SK-N-SH (cell line): ENCODE measurements at regions not wholly inside any gene's neighbourhood (a gene's known extent, or its start where the extent isn't known, plus 50 kb on each side); places are given as distances from the start of the nearest gene placed in this dataset.

Source experiments
- CTCF ChIA-PET: fragments of 300-600, 350-600 bp; formaldehyde crosslinking; extraction: SDS; loops from one replicate; lab custom pipeline; 2021; lab: Yijun Ruan, JAX
- POLR2A ChIA-PET: fragments of 350-600 bp; sonication (Branson Sonifier 250); formaldehyde crosslinking; extraction: SDS; loops from one replicate; lab custom pipeline; 2020; ENCODE audit warnings: antibody characterized with exemption, inconsistent platforms; lab: Yijun Ruan, JAX
- DNase-seq: peaks from one replicate; pipeline ENCODE4 v3.0.0; 2012
- H2AFZ ChIP-seq: fragments of 200-600 bp; sonication (generic); 2 replicates; pipeline ENCODE4 v1.8.1; 2016; ENCODE audit warnings: antibody characterized with exemption, mild to moderate bottlenecking, low read depth
- H3F3A ChIP-seq: fragments of 200-600 bp; sonication (generic); replicated peaks from 2 replicates; pipeline ENCODE3; 2016; ENCODE audit warnings: antibody characterized with exemption, mild to moderate bottlenecking; ENCODE audit not compliant: insufficient read depth
- H3K27ac ChIP-seq, 2 experiments: fragments of 200-500 bp in 1 of 2; fragments of 200-600 bp in 1 of 2; sonication (Bioruptor generic) in 1 of 2; sonication (generic), shearing (Covaris generic) in 1 of 2; 2 replicates each; pipeline versions ENCODE4 v1.5.1 to v1.6.1; 2014 to 2016; ENCODE audit warnings: low read depth in 2 of 2, inconsistent platforms in 1 of 2, low read length in 1 of 2, mild to moderate bottlenecking in 1 of 2, mixed read lengths in 1 of 2
- H3K27me3 ChIP-seq: fragments of 200-600 bp; sonication (generic), shearing (Covaris generic); 2 replicates; pipeline ENCODE4 v1.6.1; 2016; ENCODE audit warnings: mixed run types; ENCODE audit not compliant: insufficient read depth
- H3K36me3 ChIP-seq, 2 experiments: fragments of 200-500 bp in 1 of 2; fragments of 200-600 bp in 1 of 2; sonication (Bioruptor generic) in 1 of 2; sonication (generic) in 1 of 2; replicated peaks in 1 of 2; 2 replicates each; pipeline versions ENCODE3 to v1.5.1; 2014 to 2016; ENCODE audit warnings: low read length in 1 of 2, mild to moderate bottlenecking in 1 of 2; ENCODE audit not compliant: insufficient read depth in 2 of 2, control insufficient read depth in 1 of 2
- H3K4me1 ChIP-seq, 2 experiments: fragments of 200-500 bp in 1 of 2; fragments of 200-600 bp in 1 of 2; sonication (Bioruptor generic) in 1 of 2; sonication (generic), shearing (Covaris generic) in 1 of 2; 2 replicates each; pipeline versions ENCODE4 v1.5.1 to v1.6.1; 2014 to 2016; ENCODE audit warnings: low read depth in 1 of 2, low read length in 1 of 2, mixed run types in 1 of 2; ENCODE audit not compliant: insufficient read depth in 2 of 2, control insufficient read depth in 1 of 2
- H3K4me2 ChIP-seq: fragments of 200-600 bp; sonication (generic), shearing (Covaris generic); 2 replicates; pipeline ENCODE4 v1.6.1; 2017; ENCODE audit warnings: mixed run types
- H3K4me3 ChIP-seq, 2 experiments: fragments of 200-500 bp in 1 of 2; fragments of 200-600 bp in 1 of 2; sonication (Bioruptor generic) in 1 of 2; sonication (generic), shearing (Covaris generic) in 1 of 2; 2 replicates each; pipeline versions ENCODE4 v1.5.1 to v1.8.1; 2014 to 2016; ENCODE audit warnings: low read depth in 2 of 2, inconsistent platforms in 1 of 2, low read length in 1 of 2, mild to moderate bottlenecking in 1 of 2, mixed read lengths in 1 of 2, moderate library complexity in 1 of 2
- H3K79me2 ChIP-seq: fragments of 200-600 bp; sonication (generic); 2 replicates; pipeline ENCODE4 v1.8.1; 2017; ENCODE audit warnings: mild to moderate bottlenecking; ENCODE audit not compliant: insufficient read depth
- H3K9ac ChIP-seq: fragments of 200-600 bp; sonication (generic); 2 replicates; pipeline ENCODE4 v1.6.1; 2017; ENCODE audit warnings: mixed run types
- H3K9me2 ChIP-seq: fragments of 200-600 bp; sonication (generic); 2 replicates; pipeline ENCODE4 v1.6.1; 2017; ENCODE audit warnings: mixed run types
- H3K9me3 ChIP-seq: fragments of 200-600 bp; sonication (generic); 2 replicates; pipeline ENCODE4 v1.6.1; 2017; ENCODE audit warnings: mixed run types, mild to moderate bottlenecking, moderate library complexity
- H4K20me1 ChIP-seq: fragments of 200-600 bp; sonication (generic); 2 replicates; pipeline ENCODE4 v1.6.1; 2017; ENCODE audit warnings: mild to moderate bottlenecking, mixed run types; ENCODE audit not compliant: insufficient read depth
- CHD2 ChIP-seq: fragments of 150-350 bp; IDR thresholded peaks from 2 replicates; pipeline ENCODE4 v1.6.1; 2018; ENCODE audit warnings: low read length; ENCODE audit not compliant: partially characterized antibody
- EZH2phosphoT487 ChIP-seq: fragments of 200-600 bp; sonication (generic); IDR thresholded peaks from 2 replicates; pipeline ENCODE4 v1.6.1; 2017; ENCODE audit warnings: low read depth, mixed run types, mild to moderate bottlenecking, antibody characterized with exemption, moderate library complexity, borderline replicate concordance
- FOXJ3 ChIP-seq: sonication (generic); formaldehyde crosslinking; IDR thresholded peaks from 2 replicates; pipeline ENCODE4 v1.5.1; 2020; ENCODE audit warnings: mild to moderate bottlenecking, missing genetic modification reagents
- GABPA ChIP-seq: IDR thresholded peaks from 2 replicates; pipeline ENCODE4 v1.4.0; 2012; ENCODE audit warnings: low read depth, mild to moderate bottlenecking
- GATA2 ChIP-seq: sonication (generic); formaldehyde crosslinking; IDR thresholded peaks from 2 replicates; pipeline ENCODE4 v1.5.0; 2020; ENCODE audit warnings: mild to moderate bottlenecking, missing genetic modification reagents
- NRF1 ChIP-seq: IDR thresholded peaks from 2 replicates; pipeline ENCODE4 v1.6.1; 2012; ENCODE audit warnings: low read depth, mild to moderate bottlenecking, low read length
- POLR2AphosphoS5 ChIP-seq: IDR thresholded peaks from 2 replicates; pipeline ENCODE4 v1.6.1; 2012; ENCODE audit warnings: low read depth, low read length
- RCOR1 ChIP-seq: fragments of 150-350 bp; IDR thresholded peaks from 2 replicates; pipeline ENCODE4 v1.6.1; 2017; ENCODE audit warnings: antibody characterized with exemption, low read length
- RFX5 ChIP-seq: IDR thresholded peaks from 2 replicates; pipeline ENCODE4 v1.6.1; 2012; ENCODE audit warnings: mild to moderate bottlenecking, improper control_type of control experiment, low read length
- SIN3A ChIP-seq: IDR thresholded peaks from 2 replicates; pipeline ENCODE4 v1.6.1; 2012; ENCODE audit warnings: low read depth, mild to moderate bottlenecking, low read length, moderate library complexity, borderline replicate concordance
- SMC3 ChIP-seq: IDR thresholded peaks from 2 replicates; pipeline ENCODE4 v1.6.1; 2012; ENCODE audit warnings: low read depth, low read length, improper control_type of control experiment
- TAF1 ChIP-seq: IDR thresholded peaks from 2 replicates; pipeline ENCODE4 v1.6.1; 2012; ENCODE audit warnings: low read depth, mild to moderate bottlenecking, low read length, moderate library complexity, borderline replicate concordance
- TEAD4 ChIP-seq: IDR thresholded peaks from 2 replicates; pipeline ENCODE4 v1.4.0; 2012; ENCODE audit warnings: mild to moderate bottlenecking, borderline replicate concordance; ENCODE audit not compliant: insufficient read depth
- USF2 ChIP-seq: fragments of 150-350 bp; IDR thresholded peaks from 2 replicates; pipeline ENCODE4 v1.6.1; 2017; ENCODE audit warnings: antibody characterized with exemption, low read length, low read depth, borderline replicate concordance
- YY1 ChIP-seq: IDR thresholded peaks from 2 replicates; pipeline ENCODE4 v1.4.0; 2012; ENCODE audit warnings: low read depth, mild to moderate bottlenecking
- WGBS: methylation state at CpG from one replicate; pipeline ENCODE4 v1.1.6; 2017; ENCODE audit warnings: low lambda C conversion rate; 5-methylcytosine and 5-hydroxymethylcytosine counted together
- TF ChIP-seq, protein P1 (sequence below): fragments of 200-600 bp; sonication (generic); IDR thresholded peaks from 2 replicates; pipeline ENCODE4 v1.6.1; 2017; ENCODE audit warnings: antibody characterized with exemption, mild to moderate bottlenecking, moderate library complexity
- TF ChIP-seq, protein P2 (sequence below): IDR thresholded peaks from 2 replicates; pipeline ENCODE4 v1.4.0; 2012; ENCODE audit warnings: low read depth, borderline replicate concordance

DNA sequence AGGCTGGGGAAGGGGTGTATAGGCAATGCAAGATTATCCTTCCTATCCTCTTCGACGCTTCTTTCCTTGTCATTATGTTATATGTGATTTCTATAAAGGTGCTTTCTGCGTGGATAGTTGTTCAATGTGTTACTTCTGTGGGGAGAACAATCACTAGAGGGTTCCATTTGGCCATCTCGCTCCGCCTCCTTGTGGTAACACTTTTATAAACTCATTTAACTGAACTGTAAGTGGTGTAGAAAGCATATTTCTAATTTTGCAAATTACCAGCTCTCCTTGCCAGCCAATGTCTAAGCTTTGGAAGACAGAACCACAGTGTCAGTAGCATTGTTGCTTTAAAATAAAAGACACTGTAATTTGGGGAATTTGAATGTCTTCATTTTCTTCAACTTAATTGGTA, 1093.7 kb upstream of the MIR17HG start:
- no peak for TF ChIP-seq TAF1
- no peak for TF ChIP-seq POLR2AphosphoS5
- TF ChIP-seq USF2 = no peak
- TF ChIP-seq YY1 = no peak
- TF ChIP-seq NRF1 = no peak
- TF ChIP-seq FOXJ3 = no peak
- TF ChIP-seq CHD2 = no peak
- TF ChIP-seq GABPA = no peak
- no peak for TF ChIP-seq TEAD4
- TF ChIP-seq SMC3 = no peak
- TF ChIP-seq, protein P1, sequence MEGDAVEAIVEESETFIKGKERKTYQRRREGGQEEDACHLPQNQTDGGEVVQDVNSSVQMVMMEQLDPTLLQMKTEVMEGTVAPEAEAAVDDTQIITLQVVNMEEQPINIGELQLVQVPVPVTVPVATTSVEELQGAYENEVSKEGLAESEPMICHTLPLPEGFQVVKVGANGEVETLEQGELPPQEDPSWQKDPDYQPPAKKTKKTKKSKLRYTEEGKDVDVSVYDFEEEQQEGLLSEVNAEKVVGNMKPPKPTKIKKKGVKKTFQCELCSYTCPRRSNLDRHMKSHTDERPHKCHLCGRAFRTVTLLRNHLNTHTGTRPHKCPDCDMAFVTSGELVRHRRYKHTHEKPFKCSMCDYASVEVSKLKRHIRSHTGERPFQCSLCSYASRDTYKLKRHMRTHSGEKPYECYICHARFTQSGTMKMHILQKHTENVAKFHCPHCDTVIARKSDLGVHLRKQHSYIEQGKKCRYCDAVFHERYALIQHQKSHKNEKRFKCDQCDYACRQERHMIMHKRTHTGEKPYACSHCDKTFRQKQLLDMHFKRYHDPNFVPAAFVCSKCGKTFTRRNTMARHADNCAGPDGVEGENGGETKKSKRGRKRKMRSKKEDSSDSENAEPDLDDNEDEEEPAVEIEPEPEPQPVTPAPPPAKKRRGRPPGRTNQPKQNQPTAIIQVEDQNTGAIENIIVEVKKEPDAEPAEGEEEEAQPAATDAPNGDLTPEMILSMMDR = no peak
- TF ChIP-seq GATA2 = no peak
- no peak for TF ChIP-seq RFX5
- no peak for TF ChIP-seq RCOR1
- TF ChIP-seq SIN3A = no peak
- H3K4me3 ChIP-seq = no peak overlapping the region
- CTCF ChIA-PET = no interaction called here
- WGBS = 64% methylated on average over 5 of the region's 5 CpGs
- no peaks in the 10 kb centered on the region for H3K36me3 ChIP-seq
- no peak overlapping the region for H3K9ac ChIP-seq
- no peaks in the 10 kb centered on the region for H3K79me2 ChIP-seq
- H3K9me2 ChIP-seq = no peaks in the 10 kb centered on the region
- H3K27ac ChIP-seq = no peak overlapping the region
- POLR2A ChIA-PET = no interaction called here
- no peak overlapping the region for H3K4me2 ChIP-seq
- H4K20me1 ChIP-seq = no peaks in the 10 kb centered on the region
- H3F3A ChIP-seq = no peaks in the 10 kb centered on the region
- no peak overlapping the region for H2AFZ ChIP-seq
- no peaks in the 10 kb centered on the region for H3K9me3 ChIP-seq
- H3K27me3 ChIP-seq = no peaks in the 10 kb centered on the region
- no peaks in the 10 kb centered on the region for H3K4me1 ChIP-seq
- no peak for DNase-seq

DNA sequence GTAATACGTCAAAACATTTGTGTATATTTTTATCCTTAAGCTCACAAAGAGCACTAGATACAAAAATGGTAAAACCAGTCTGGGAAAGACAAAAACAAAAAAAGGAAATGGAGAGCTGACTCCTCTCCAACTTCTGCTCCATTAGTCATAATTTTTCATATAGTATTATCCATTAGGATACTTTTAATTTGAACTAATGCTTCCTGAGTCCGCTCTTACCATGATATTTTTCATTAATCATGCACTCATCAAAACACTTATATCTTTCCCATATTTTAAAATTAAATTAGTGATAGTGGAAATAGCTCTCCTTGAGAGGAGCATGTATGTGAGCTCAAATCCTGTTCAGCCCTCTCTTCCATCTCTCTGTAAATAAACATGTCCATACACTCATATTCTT, 1093.0 kb upstream of the MIR17HG start:
- H3K4me3 ChIP-seq = no peak overlapping the region
- no peaks in the 10 kb centered on the region for H3K4me1 ChIP-seq
- no peak overlapping the region for H3K4me2 ChIP-seq
- ChIA-PET POLR2A (no interaction called here), CTCF (no interaction called here)
- no peaks in the 10 kb centered on the region for H3F3A ChIP-seq
- no peak overlapping the region for H2AFZ ChIP-seq
- H3K79me2 ChIP-seq = no peaks in the 10 kb centered on the region
- no peaks in the 10 kb centered on the region for H3K36me3 ChIP-seq
- 25% methylated on average over 2 of the region's 2 CpGs for WGBS
- TF ChIP-seq, protein P2, sequence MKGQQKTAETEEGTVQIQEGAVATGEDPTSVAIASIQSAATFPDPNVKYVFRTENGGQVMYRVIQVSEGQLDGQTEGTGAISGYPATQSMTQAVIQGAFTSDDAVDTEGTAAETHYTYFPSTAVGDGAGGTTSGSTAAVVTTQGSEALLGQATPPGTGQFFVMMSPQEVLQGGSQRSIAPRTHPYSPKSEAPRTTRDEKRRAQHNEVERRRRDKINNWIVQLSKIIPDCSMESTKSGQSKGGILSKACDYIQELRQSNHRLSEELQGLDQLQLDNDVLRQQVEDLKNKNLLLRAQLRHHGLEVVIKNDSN = no peak
- TF ChIP-seq EZH2phosphoT487 (no peak), POLR2AphosphoS5 (no peak)
- no peaks in the 10 kb centered on the region for H3K9me2 ChIP-seq
- no peak overlapping the region for H3K9ac ChIP-seq
- H3K9me3 ChIP-seq = no peaks in the 10 kb centered on the region
- H4K20me1 ChIP-seq = no peaks in the 10 kb centered on the region
- H3K27ac ChIP-seq = no peak overlapping the region
- no peaks in the 10 kb centered on the region for H3K27me3 ChIP-seq
- DNase-seq = no peak
